ENCODE measurements at regions not wholly inside any gene's neighbourhood (a gene's known extent, or its start where the extent isn't known, plus 50 kb on each side); places are given as distances from the start of the nearest gene placed in this dataset.

DNA sequence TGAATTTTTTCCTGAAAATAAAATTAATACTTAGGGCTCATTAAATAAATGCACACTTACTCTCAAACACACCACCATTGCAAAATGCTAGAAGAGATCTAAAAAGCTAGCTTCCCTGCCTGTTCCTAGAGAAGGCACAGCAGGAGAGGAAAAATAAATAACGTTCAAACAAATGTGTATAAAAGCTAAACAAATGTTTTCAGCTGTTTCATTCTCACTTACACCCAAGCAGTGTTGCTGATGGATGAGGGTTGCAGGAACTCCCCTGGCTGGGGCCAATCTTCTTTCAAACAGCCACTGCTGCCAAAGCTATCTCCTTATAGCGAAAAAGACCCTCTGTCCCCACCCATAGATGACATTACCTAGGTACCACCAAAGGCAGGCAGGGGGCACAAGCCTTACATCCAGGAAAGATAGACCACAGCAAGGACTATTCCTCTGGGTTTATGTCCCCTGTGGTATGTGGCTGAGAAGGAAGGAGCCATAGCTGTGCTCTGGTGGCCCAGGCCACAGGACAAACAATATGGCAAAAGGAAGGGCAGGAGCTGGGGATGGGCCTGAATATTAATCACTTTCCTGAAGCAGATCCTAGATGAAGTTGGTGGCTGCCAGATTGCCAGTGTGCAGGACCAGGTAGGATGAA lies 214.6 kb downstream of the TTC32 start:
- Histone ChIP-seq H3K4me1 (ENCODE audit: control insufficient read depth, insufficient read depth, low read length) (no peaks in the 10 kb centered on the region), H3K27ac (ENCODE audit: low read length) (no peak overlapping the region), H3K36me3 (ENCODE audit: control insufficient read depth, insufficient read depth, low read length) (no peaks in the 10 kb centered on the region), H3K9me3 (ENCODE audit: control insufficient read depth, insufficient read depth, low read depth, low read length) (no peaks in the 10 kb centered on the region), H3K27me3 (ENCODE audit: control insufficient read depth, insufficient read depth, low read length) (no peaks in the 10 kb centered on the region), H3K4me3 (ENCODE audit: low read depth in 2 of 2, low read length in 2 of 2) (no peak overlapping the region)
- POLR2A ChIA-PET, result no interaction called here
- BruUV-seq (replicated peaks), result no TSS peak
- ATAC-seq (no peak), DNase-seq (ENCODE audit: low read depth, low spot score) (no peak)
- in situ Hi-C loops (cut with HindIII; ENCODE audit: low pct_unique_long_range_greater_than_20kb, low sequenced_read_pairs), result no loop called here
- CTCF ChIA-PET, result no interaction called here
- intact Hi-C loops (cut with micrococcal nuclease; ENCODE audit: unreplicated experiment), result no loop called here
- TF ChIP-seq POLR2AphosphoS5 (IDR thresholded peaks at IDR 0.05; ENCODE audit: low read depth, low read length), result no peak
- TF ChIP-seq, protein P1, sequence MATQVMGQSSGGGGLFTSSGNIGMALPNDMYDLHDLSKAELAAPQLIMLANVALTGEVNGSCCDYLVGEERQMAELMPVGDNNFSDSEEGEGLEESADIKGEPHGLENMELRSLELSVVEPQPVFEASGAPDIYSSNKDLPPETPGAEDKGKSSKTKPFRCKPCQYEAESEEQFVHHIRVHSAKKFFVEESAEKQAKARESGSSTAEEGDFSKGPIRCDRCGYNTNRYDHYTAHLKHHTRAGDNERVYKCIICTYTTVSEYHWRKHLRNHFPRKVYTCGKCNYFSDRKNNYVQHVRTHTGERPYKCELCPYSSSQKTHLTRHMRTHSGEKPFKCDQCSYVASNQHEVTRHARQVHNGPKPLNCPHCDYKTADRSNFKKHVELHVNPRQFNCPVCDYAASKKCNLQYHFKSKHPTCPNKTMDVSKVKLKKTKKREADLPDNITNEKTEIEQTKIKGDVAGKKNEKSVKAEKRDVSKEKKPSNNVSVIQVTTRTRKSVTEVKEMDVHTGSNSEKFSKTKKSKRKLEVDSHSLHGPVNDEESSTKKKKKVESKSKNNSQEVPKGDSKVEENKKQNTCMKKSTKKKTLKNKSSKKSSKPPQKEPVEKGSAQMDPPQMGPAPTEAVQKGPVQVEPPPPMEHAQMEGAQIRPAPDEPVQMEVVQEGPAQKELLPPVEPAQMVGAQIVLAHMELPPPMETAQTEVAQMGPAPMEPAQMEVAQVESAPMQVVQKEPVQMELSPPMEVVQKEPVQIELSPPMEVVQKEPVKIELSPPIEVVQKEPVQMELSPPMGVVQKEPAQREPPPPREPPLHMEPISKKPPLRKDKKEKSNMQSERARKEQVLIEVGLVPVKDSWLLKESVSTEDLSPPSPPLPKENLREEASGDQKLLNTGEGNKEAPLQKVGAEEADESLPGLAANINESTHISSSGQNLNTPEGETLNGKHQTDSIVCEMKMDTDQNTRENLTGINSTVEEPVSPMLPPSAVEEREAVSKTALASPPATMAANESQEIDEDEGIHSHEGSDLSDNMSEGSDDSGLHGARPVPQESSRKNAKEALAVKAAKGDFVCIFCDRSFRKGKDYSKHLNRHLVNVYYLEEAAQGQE (IDR thresholded peaks at IDR 0.05; ENCODE audit: insufficient read depth in 1 of 2, low read depth in 2 of 2, low read length in 1 of 2), result no peak
- no peak for TF ChIP-seq TCF7L2 (IDR thresholded peaks at IDR 0.05; ENCODE audit: low read depth, low read length)

DNA sequence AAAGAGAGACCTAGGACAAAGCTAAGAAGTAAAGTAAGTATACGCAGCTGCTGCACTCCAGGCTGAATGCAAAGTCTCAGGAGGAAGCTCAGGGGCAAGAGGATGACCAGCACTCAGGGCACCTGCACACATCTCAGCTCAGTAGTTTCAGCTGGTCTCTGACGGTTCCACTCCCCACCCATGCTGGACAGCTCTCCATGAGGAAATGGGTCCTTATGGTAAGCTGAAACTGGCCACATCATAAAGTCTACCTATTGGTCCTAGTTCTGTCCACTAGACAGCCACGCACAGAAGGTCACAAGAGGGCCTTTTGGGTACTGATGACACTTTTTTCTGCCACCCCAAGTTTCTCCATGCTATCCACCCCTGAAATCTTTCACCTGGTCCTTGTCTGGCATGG lies 215.3 kb downstream of the TTC32 start:
- CTCF ChIA-PET, result interaction anchor here (0.7 kb wide), 1 partner anchor 76 kb away, joined by 4 read pairs; no protein-coding TSS in a partner anchor
- BruUV-seq (replicated peaks), result no TSS peak
- in situ Hi-C loops (cut with HindIII; ENCODE audit: low pct_unique_long_range_greater_than_20kb, low sequenced_read_pairs) (no loop called here), intact Hi-C loops (cut with micrococcal nuclease; ENCODE audit: unreplicated experiment) (no loop called here)
- TF ChIP-seq POLR2AphosphoS5 (IDR thresholded peaks at IDR 0.05; ENCODE audit: low read depth, low read length) (no peak), SIN3A (IDR thresholded peaks at IDR 0.05; ENCODE audit: borderline replicate concordance, insufficient read depth, low read depth, low read length) (no peak), TCF7L2 (IDR thresholded peaks at IDR 0.05; ENCODE audit: low read depth, low read length) (no peak)
- TF ChIP-seq, protein P1 (IDR thresholded peaks at IDR 0.05; ENCODE audit: insufficient read depth in 1 of 2, low read depth in 2 of 2, low read length in 1 of 2), result no peak
- TF ChIP-seq, protein P2, sequence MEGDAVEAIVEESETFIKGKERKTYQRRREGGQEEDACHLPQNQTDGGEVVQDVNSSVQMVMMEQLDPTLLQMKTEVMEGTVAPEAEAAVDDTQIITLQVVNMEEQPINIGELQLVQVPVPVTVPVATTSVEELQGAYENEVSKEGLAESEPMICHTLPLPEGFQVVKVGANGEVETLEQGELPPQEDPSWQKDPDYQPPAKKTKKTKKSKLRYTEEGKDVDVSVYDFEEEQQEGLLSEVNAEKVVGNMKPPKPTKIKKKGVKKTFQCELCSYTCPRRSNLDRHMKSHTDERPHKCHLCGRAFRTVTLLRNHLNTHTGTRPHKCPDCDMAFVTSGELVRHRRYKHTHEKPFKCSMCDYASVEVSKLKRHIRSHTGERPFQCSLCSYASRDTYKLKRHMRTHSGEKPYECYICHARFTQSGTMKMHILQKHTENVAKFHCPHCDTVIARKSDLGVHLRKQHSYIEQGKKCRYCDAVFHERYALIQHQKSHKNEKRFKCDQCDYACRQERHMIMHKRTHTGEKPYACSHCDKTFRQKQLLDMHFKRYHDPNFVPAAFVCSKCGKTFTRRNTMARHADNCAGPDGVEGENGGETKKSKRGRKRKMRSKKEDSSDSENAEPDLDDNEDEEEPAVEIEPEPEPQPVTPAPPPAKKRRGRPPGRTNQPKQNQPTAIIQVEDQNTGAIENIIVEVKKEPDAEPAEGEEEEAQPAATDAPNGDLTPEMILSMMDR (IDR thresholded peaks at IDR 0.05), result no peak
- POLR2A ChIA-PET, result no interaction called here
- Histone ChIP-seq H3K4me1 (ENCODE audit: control insufficient read depth, insufficient read depth, low read length) (no peaks in the 10 kb centered on the region), H3K4me3 (ENCODE audit: low read depth in 2 of 2, low read length in 2 of 2) (no peak overlapping the region), H3K27ac (ENCODE audit: low read length) (no peak overlapping the region), H3K9me3 (ENCODE audit: control insufficient read depth, insufficient read depth, low read depth, low read length) (no peaks in the 10 kb centered on the region), H3K27me3 (ENCODE audit: control insufficient read depth, insufficient read depth, low read length) (no peaks in the 10 kb centered on the region), H3K36me3 (ENCODE audit: control insufficient read depth, insufficient read depth, low read length) (no peaks in the 10 kb centered on the region)
- no peak for ATAC-seq
- DNase-seq (ENCODE audit: low read depth, low spot score), result no peak
